GM23248 (cell line): ENCODE measurements at regions not wholly inside any gene's neighbourhood (a gene's known extent, or its start where the extent isn't known, plus 50 kb on each side); places are given as distances from the start of the nearest gene placed in this dataset.
A peak's percentile ranks its signal among the peaks of the same experiment; 100 is the strongest.

Experiments used
- DNase-seq: peaks from one replicate; pipeline ENCODE4 v3.0.0-alpha.2; 2015
- H2AFZ ChIP-seq: fragments of 200-600 bp; sonication (generic); 2 replicates; pipeline ENCODE4 v1.6.1; 2016; ENCODE audit warnings: antibody characterized with exemption
- H3F3A ChIP-seq: fragments of 200-600 bp; sonication (generic); 2 replicates; pipeline ENCODE4 v1.6.1; 2016; ENCODE audit warnings: mild to moderate bottlenecking, antibody characterized with exemption, mixed run types; ENCODE audit not compliant: insufficient read depth
- H3K27ac ChIP-seq: fragments of 200-600 bp; sonication (generic); 2 replicates; pipeline ENCODE4 v1.5.1; 2016; ENCODE audit warnings: mild to moderate bottlenecking
- H3K27me3 ChIP-seq: fragments of 200-600 bp; sonication (generic); replicated peaks from 2 replicates; pipeline ENCODE4 v1.6.1; 2016; ENCODE audit warnings: mild to moderate bottlenecking; ENCODE audit not compliant: insufficient read depth
- H3K36me3 ChIP-seq: fragments of 200-600 bp; sonication (generic); 2 replicates; pipeline ENCODE4 v1.6.1; 2016; ENCODE audit warnings: low read depth, mild to moderate bottlenecking
- H3K4me1 ChIP-seq: fragments of 200-600 bp; sonication (generic); 2 replicates; pipeline ENCODE4 v1.6.1; 2016; ENCODE audit warnings: mild to moderate bottlenecking; ENCODE audit not compliant: insufficient read depth
- H3K4me2 ChIP-seq: fragments of 200-600 bp; sonication (generic); one replicate; pipeline ENCODE4 v1.6.1; 2016; ENCODE audit warnings: mild to moderate bottlenecking; ENCODE audit not compliant: unreplicated experiment
- H3K4me3 ChIP-seq: fragments of 200-600 bp; sonication (generic); 2 replicates; pipeline ENCODE4 v1.5.1; 2016; ENCODE audit warnings: mild to moderate bottlenecking
- H3K79me2 ChIP-seq: fragments of 200-600 bp; sonication (generic); 2 replicates; pipeline ENCODE4 v1.6.1; 2016; ENCODE audit warnings: mild to moderate bottlenecking; ENCODE audit not compliant: insufficient read depth
- H3K9ac ChIP-seq: fragments of 200-600 bp; sonication (generic); 2 replicates; pipeline ENCODE4 v1.6.1; 2016; ENCODE audit warnings: mild to moderate bottlenecking
- H3K9me2 ChIP-seq: fragments of 200-600 bp; sonication (generic); 2 replicates; pipeline ENCODE4 v1.6.1; 2016; ENCODE audit warnings: mixed run types, mild to moderate bottlenecking, moderate library complexity; ENCODE audit not compliant: insufficient read depth
- H3K9me3 ChIP-seq: fragments of 200-600 bp; sonication (generic); one replicate; pipeline ENCODE4 v1.6.1; 2017; ENCODE audit warnings: low read depth
- H4K20me1 ChIP-seq: fragments of 200-600 bp; sonication (generic); 2 replicates; pipeline ENCODE4 v1.6.0; 2016; ENCODE audit not compliant: insufficient read depth
- EZH2 ChIP-seq: fragments of 200-600 bp; sonication (generic); IDR thresholded peaks from 2 replicates; pipeline ENCODE4 v1.6.1; 2018; ENCODE audit warnings: antibody characterized with exemption, mild to moderate bottlenecking; ENCODE audit not compliant: insufficient read depth, poor library complexity, severe bottlenecking
- EZH2phosphoT487 ChIP-seq: fragments of 200-600 bp; sonication (generic); IDR thresholded peaks from 2 replicates; pipeline ENCODE4 v1.6.1; 2018; ENCODE audit warnings: antibody characterized with exemption, moderate library complexity, mild to moderate bottlenecking, low read depth; ENCODE audit not compliant: insufficient read depth
- WGBS, 2 experiments: methylation state at CpG; one replicate each; pipeline ENCODE4 v1.1.6; 2015 to 2017; ENCODE audit warnings: low lambda C conversion rate in 2 of 2, low coverage in 1 of 2; ENCODE audit errors: missing lambda C conversion rate in 2 of 2; 5-methylcytosine and 5-hydroxymethylcytosine counted together
- in situ Hi-C: fragments of 300-500 bp; cut with MboI; formaldehyde crosslinking; loops from 2 replicates; pipeline ENCODE4 v1.15.0; 2020

DNA sequence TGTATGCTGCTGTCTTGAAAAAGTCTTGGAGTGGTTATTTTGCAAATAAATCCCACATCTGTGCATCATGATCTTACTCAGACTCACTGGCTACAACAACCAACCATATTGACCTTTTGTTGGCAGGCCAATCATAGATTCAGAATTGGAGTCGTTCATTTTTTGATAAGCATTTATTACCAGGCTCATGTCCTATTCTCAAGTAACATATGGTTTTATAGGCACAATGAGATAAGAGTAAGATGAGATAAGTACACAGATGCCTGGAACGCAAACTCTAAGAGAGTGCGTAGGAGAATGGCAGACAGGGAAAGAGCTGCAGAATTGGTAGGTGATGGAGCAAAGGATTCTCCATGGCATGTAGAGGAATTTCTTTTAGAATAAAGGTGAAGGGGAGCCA, 71.6 kb upstream of the SLC5A12 start:
- in situ Hi-C loops = no loop called here
- H3K9me2 ChIP-seq = no peaks in the 10 kb centered on the region
- 92 to 95% methylated on average over 3 of the region's 3 CpGs for WGBS, 2 experiments
- DNase-seq = no peak
- H3K36me3 ChIP-seq = no peaks in the 10 kb centered on the region
- H3K79me2 ChIP-seq = no peaks in the 10 kb centered on the region
- H3K4me3 ChIP-seq = no peak overlapping the region
- TF ChIP-seq EZH2 (no peak), EZH2phosphoT487 (no peak)
- no peak overlapping the region for H3K9ac ChIP-seq
- no peak overlapping the region for H3K4me2 ChIP-seq
- H2AFZ ChIP-seq = no peak overlapping the region
- H3K27ac ChIP-seq = no peak overlapping the region
- no peaks in the 10 kb centered on the region for H3K4me1 ChIP-seq
- H3K9me3 ChIP-seq = no peaks in the 10 kb centered on the region
- no peaks in the 10 kb centered on the region for H3K27me3 ChIP-seq
- H4K20me1 ChIP-seq = no peaks in the 10 kb centered on the region
- no peaks in the 10 kb centered on the region for H3F3A ChIP-seq

DNA sequence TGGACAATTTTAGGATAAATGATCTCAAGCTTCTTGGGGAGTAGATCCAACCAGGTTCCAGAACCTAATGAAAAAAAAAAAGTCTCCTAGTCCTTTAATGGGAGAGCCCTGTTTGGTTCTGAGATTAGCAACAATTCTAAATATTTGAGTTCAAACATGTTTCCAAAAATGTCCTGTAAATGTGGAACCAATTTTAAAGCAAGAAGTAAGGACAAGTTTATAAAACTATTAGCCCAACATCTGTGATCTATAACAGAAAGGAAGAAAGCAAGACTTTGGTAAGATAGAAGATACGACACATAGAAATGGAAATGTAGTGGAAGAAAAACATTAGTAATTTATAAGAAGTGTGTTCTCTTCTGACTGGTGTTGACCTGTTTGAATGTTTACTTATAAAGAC, 79.7 kb upstream of the SLC5A12 start:
- H3F3A ChIP-seq = no peaks in the 10 kb centered on the region
- H3K9me3 ChIP-seq = no peaks in the 10 kb centered on the region
- 59 to 66% methylated on average over 1 of the region's 1 CpG for WGBS, 2 experiments
- peaks cover 19% of the 10 kb centered on the region for H3K4me1 ChIP-seq
- in situ Hi-C loops = no loop called here
- no peak overlapping the region for H3K4me3 ChIP-seq
- H3K4me2 ChIP-seq = no peak overlapping the region
- H3K79me2 ChIP-seq = no peaks in the 10 kb centered on the region
- no peaks in the 10 kb centered on the region for H3K9me2 ChIP-seq
- no peak overlapping the region for H3K27ac ChIP-seq
- no peaks in the 10 kb centered on the region for H4K20me1 ChIP-seq
- H3K9ac ChIP-seq = no peak overlapping the region
- no peak overlapping the region for H2AFZ ChIP-seq
- no peak for DNase-seq
- H3K36me3 ChIP-seq = no peaks in the 10 kb centered on the region
- TF ChIP-seq EZH2phosphoT487 = no peak
- TF ChIP-seq EZH2 = no peak
- H3K27me3 ChIP-seq = no peaks in the 10 kb centered on the region

DNA sequence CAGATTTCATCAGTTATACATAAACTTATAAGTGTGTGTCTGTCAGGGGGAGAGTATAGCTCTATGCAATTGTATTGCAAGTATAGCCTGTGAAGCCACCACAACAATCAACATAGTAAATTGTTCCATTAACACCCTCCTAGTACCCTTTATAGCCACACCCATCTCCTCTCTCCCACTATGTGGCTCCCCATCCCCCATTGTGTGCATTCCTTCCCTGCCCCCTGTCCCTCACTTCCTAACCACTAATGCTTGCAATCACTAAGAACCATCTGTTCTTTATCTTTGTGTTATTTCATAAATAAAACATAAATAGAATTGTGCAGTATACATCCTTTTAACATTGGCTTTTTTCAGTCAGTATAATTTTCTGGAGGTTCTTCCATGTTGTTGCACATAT, 83.1 kb upstream of the SLC5A12 start:
- H3K79me2 ChIP-seq = no peaks in the 10 kb centered on the region
- H3K27me3 ChIP-seq = no peaks in the 10 kb centered on the region
- DNase-seq = no peak
- H3K9ac ChIP-seq = no peak overlapping the region
- no peak overlapping the region for H3K4me3 ChIP-seq
- no peaks in the 10 kb centered on the region for H3K36me3 ChIP-seq
- no peaks in the 10 kb centered on the region for H3F3A ChIP-seq
- H3K27ac ChIP-seq = no peak overlapping the region
- TF ChIP-seq EZH2 (no peak), EZH2phosphoT487 (no peak)
- H3K4me2 ChIP-seq = no peak overlapping the region
- in situ Hi-C loops = no loop called here
- H3K9me3 ChIP-seq = no peaks in the 10 kb centered on the region
- no peaks in the 10 kb centered on the region for H4K20me1 ChIP-seq
- no peak overlapping the region for H2AFZ ChIP-seq
- H3K4me1 ChIP-seq = peaks cover 20% of the 10 kb centered on the region
- no peaks in the 10 kb centered on the region for H3K9me2 ChIP-seq

DNA sequence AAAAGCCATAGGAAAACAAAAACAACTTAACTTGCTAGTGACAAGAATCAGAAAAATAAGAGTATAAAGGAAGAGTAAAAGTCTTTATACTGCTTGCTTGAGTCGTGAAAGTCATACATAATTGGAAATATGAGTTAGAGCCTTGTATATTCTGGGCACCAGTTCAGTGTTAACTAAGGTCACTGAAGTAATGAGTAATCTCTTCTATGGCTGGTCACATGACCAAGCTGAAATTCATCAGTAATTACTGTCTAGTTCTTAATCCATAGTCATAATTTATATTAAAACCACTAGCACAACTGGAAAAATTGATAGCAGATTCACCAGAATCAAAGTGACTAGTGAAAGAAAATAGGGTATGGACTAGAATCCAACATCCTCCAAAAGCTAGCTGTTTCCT, 84.4 kb upstream of the SLC5A12 start:
- in situ Hi-C loops = no loop called here
- H3K9me2 ChIP-seq = no peaks in the 10 kb centered on the region; the same call in 1 of the 2 replicates
- H3K27ac ChIP-seq = peak overlapping the region; percentile 43; the same call in 1 of the 2 replicates
- peaks cover 20% of the 10 kb centered on the region for H3K4me1 ChIP-seq
- H3K36me3 ChIP-seq = no peaks in the 10 kb centered on the region
- TF ChIP-seq EZH2 (no peak), EZH2phosphoT487 (no peak)
- no peak overlapping the region for H3K4me3 ChIP-seq
- 0% methylated on average over 1 of the region's 1 CpG for WGBS, 2 experiments
- no peaks in the 10 kb centered on the region for H3F3A ChIP-seq
- H3K9ac ChIP-seq = no peak overlapping the region
- H3K27me3 ChIP-seq = no peaks in the 10 kb centered on the region
- H3K9me3 ChIP-seq = no peaks in the 10 kb centered on the region
- H2AFZ ChIP-seq = peak overlapping the region; percentile 6; the same call in 1 of the 2 replicates
- H3K4me2 ChIP-seq = peak overlapping the region; percentile 45
- no peaks in the 10 kb centered on the region for H4K20me1 ChIP-seq
- no peaks in the 10 kb centered on the region for H3K79me2 ChIP-seq
- peak; percentile 78 for DNase-seq

DNA sequence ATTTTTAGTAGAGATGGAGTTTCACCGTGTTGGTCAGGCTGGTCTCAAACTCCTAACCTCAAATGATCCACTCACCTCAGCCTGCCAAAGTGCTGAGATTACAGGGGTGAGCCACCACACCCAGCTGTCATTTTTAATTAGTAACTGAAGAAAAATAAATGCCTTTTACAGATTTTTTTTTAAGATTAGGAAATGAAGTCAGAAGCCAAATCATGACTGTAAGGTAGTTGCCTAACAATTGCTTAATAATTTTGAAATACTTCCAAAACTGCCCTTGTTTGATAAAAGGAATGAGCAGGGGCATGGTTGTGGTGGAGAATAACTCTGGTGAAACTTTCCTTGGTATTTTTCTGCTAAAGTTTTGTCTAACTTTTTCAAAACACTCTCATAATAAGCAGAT, 98.9 kb upstream of the SLC5A12 start:
- peak overlapping the region; percentile 18; the same call in 1 of the 2 replicates for H3K9ac ChIP-seq
- in situ Hi-C loops = no loop called here
- H3K79me2 ChIP-seq = no peaks in the 10 kb centered on the region
- peak; percentile 92 for DNase-seq
- H4K20me1 ChIP-seq = no peaks in the 10 kb centered on the region
- WGBS, 2 experiments = 0 to 9% methylated on average over 1 of the region's 1 CpG
- peak overlapping the region; percentile 59 for H3K4me2 ChIP-seq
- H3K9me3 ChIP-seq = peaks cover 2% of the 10 kb centered on the region
- no peak overlapping the region for H3K4me3 ChIP-seq
- no peaks in the 10 kb centered on the region for H3K36me3 ChIP-seq
- no peaks in the 10 kb centered on the region for H3K9me2 ChIP-seq
- H3K4me1 ChIP-seq = peaks cover 12% of the 10 kb centered on the region
- H3F3A ChIP-seq = peaks cover 9% of the 10 kb centered on the region
- no peaks in the 10 kb centered on the region for H3K27me3 ChIP-seq
- H2AFZ ChIP-seq = no peak overlapping the region
- TF ChIP-seq EZH2phosphoT487 (0 out of 2 replicates have a peak, but pooled peaks have one; percentile 60), EZH2 (no peak)
- peak overlapping the region; percentile 77 for H3K27ac ChIP-seq
